ENCODE measurements at regions not wholly inside any gene's neighbourhood (a gene's known extent, or its start where the extent isn't known, plus 50 kb on each side); places are given as distances from the start of the nearest gene placed in this dataset.

GRCh38 chr6:135117413-135117968 lies 62.9 kb upstream of the HBS1L start:
- TF ChIP-seq CTCF (IDR thresholded peaks at IDR 0.05) (no peak), EZH2 (IDR thresholded peaks at IDR 0.05; ENCODE audit: borderline replicate concordance, insufficient read depth, low read depth, low read length, poor library complexity, severe bottlenecking) (no peak)

Measured in B cell (primary cell).